ENCODE measurements at regions not wholly inside any gene's neighbourhood (a gene's known extent, or its start where the extent isn't known, plus 50 kb on each side); places are given as distances from the start of the nearest gene placed in this dataset.

- no peak for DNase-seq
- Histone ChIP-seq H3K9ac (ENCODE audit: extremely low read depth, low read length, poor library complexity, severe bottlenecking) (no peak overlapping the region), H3K27ac (ENCODE audit: low read depth, low read length) (no peak overlapping the region), H3K36me3 (ENCODE audit: control insufficient read depth, insufficient read depth, low read length) (no peaks in the 10 kb centered on the region), H3K4me1 (ENCODE audit: control insufficient read depth, insufficient read depth, low read length) (no peaks in the 10 kb centered on the region), H3K27me3 (ENCODE audit: control insufficient read depth, insufficient read depth, low read length, poor library complexity, severe bottlenecking) (peaks cover 22% of the 10 kb centered on the region), H3K9me3 (ENCODE audit: control insufficient read depth, low read length) (no peaks in the 10 kb centered on the region), H3K4me3 (ENCODE audit: low read length) (no peak overlapping the region)
- 91 to 95% methylated on average over 13 to 14 of the region's 14 CpGs for WGBS, 2 experiments (ENCODE audit: insufficient coverage in 1 of 2, insufficient read length in 1 of 2)
- no peak overlapping the region for H3K27ac Mint-ChIP-seq
- TF ChIP-seq, protein P1, sequence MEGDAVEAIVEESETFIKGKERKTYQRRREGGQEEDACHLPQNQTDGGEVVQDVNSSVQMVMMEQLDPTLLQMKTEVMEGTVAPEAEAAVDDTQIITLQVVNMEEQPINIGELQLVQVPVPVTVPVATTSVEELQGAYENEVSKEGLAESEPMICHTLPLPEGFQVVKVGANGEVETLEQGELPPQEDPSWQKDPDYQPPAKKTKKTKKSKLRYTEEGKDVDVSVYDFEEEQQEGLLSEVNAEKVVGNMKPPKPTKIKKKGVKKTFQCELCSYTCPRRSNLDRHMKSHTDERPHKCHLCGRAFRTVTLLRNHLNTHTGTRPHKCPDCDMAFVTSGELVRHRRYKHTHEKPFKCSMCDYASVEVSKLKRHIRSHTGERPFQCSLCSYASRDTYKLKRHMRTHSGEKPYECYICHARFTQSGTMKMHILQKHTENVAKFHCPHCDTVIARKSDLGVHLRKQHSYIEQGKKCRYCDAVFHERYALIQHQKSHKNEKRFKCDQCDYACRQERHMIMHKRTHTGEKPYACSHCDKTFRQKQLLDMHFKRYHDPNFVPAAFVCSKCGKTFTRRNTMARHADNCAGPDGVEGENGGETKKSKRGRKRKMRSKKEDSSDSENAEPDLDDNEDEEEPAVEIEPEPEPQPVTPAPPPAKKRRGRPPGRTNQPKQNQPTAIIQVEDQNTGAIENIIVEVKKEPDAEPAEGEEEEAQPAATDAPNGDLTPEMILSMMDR (conservative IDR thresholded peaks at IDR 0.05), result no peak
- H3K27me3 Mint-ChIP-seq (ENCODE audit: insufficient read depth), result peaks cover 36% of the 10 kb centered on the region
- peaks cover 5% of the 10 kb centered on the region for H3K4me1 Mint-ChIP-seq
- H3K9me3 Mint-ChIP-seq, result no peaks in the 10 kb centered on the region
- no peaks in the 10 kb centered on the region for H3K36me3 Mint-ChIP-seq (ENCODE audit: low read depth)
- no peak overlapping the region for H3K4me3 Mint-ChIP-seq
Observed at GRCh38 chr9:96163712-96164111, 138.3 kb downstream of the HSD17B3 start.

- H3K4me3 ChIP-seq (ENCODE audit: low read length), result no peak overlapping the region
- H3K36me3 Mint-ChIP-seq (ENCODE audit: low read depth), result no peaks in the 10 kb centered on the region
Observed at GRCh38 chr9:96163161-96163560, 138.8 kb downstream of the HSD17B3 start.

GRCh38 chr9:96161819-96162218 is 140.2 kb downstream of the HSD17B3 start:
- H3K27me3 Mint-ChIP-seq (ENCODE audit: insufficient read depth), result peaks cover 26% of the 10 kb centered on the region
- TF ChIP-seq, protein P1 (conservative IDR thresholded peaks at IDR 0.05), result no peak

More at GRCh38 chr9:96163161-96163560, 138.8 kb downstream of the HSD17B3 start:
- H3K36me3 ChIP-seq (ENCODE audit: control insufficient read depth, insufficient read depth, low read length), result no peaks in the 10 kb centered on the region
- H3K4me1 ChIP-seq (ENCODE audit: control insufficient read depth, insufficient read depth, low read length), result no peaks in the 10 kb centered on the region
- 94 to 98% methylated on average over 7 of the region's 7 CpGs for WGBS, 2 experiments (ENCODE audit: insufficient coverage in 1 of 2, insufficient read length in 1 of 2)
- Mint-ChIP-seq H3K4me1 (no peaks in the 10 kb centered on the region), H3K9me3 (no peaks in the 10 kb centered on the region), H3K27me3 (ENCODE audit: insufficient read depth) (peaks cover 32% of the 10 kb centered on the region), H3K4me3 (no peak overlapping the region), H3K27ac (no peak overlapping the region)
- no peak overlapping the region for H3K27ac ChIP-seq (ENCODE audit: low read depth, low read length)
- H3K27me3 ChIP-seq (ENCODE audit: control insufficient read depth, insufficient read depth, low read length, poor library complexity, severe bottlenecking), result peaks cover 18% of the 10 kb centered on the region
- DNase-seq, result no peak
- no peak overlapping the region for H3K9ac ChIP-seq (ENCODE audit: extremely low read depth, low read length, poor library complexity, severe bottlenecking)
- no peaks in the 10 kb centered on the region for H3K9me3 ChIP-seq (ENCODE audit: control insufficient read depth, low read length)
- TF ChIP-seq, protein P1 (conservative IDR thresholded peaks at IDR 0.05), result no peak

More at GRCh38 chr9:96161819-96162218, 140.2 kb downstream of the HSD17B3 start:
- Mint-ChIP-seq H3K4me1 (peaks cover 5% of the 10 kb centered on the region), H3K36me3 (ENCODE audit: low read depth) (no peaks in the 10 kb centered on the region), H3K27ac (no peak overlapping the region), H3K4me3 (no peak overlapping the region), H3K9me3 (no peaks in the 10 kb centered on the region)
- Histone ChIP-seq H3K4me3 (ENCODE audit: low read length) (no peak overlapping the region), H3K9ac (ENCODE audit: extremely low read depth, low read length, poor library complexity, severe bottlenecking) (no peak overlapping the region), H3K27me3 (ENCODE audit: control insufficient read depth, insufficient read depth, low read length, poor library complexity, severe bottlenecking) (peaks cover 9% of the 10 kb centered on the region), H3K4me1 (ENCODE audit: control insufficient read depth, insufficient read depth, low read length) (no peaks in the 10 kb centered on the region), H3K36me3 (ENCODE audit: control insufficient read depth, insufficient read depth, low read length) (no peaks in the 10 kb centered on the region), H3K27ac (ENCODE audit: low read depth, low read length) (no peak overlapping the region), H3K9me3 (ENCODE audit: control insufficient read depth, low read length) (no peaks in the 10 kb centered on the region)
- DNase-seq, result no peak
- 86 to 88% methylated on average over 5 to 7 of the region's 7 CpGs for WGBS, 2 experiments (ENCODE audit: insufficient coverage in 1 of 2, insufficient read length in 1 of 2)

Data from endodermal cell (in vitro differentiated cells).